ENCODE measurements at regions not wholly inside any gene's neighbourhood (a gene's known extent, or its start where the extent isn't known, plus 50 kb on each side); places are given as distances from the start of the nearest gene placed in this dataset.

DNA sequence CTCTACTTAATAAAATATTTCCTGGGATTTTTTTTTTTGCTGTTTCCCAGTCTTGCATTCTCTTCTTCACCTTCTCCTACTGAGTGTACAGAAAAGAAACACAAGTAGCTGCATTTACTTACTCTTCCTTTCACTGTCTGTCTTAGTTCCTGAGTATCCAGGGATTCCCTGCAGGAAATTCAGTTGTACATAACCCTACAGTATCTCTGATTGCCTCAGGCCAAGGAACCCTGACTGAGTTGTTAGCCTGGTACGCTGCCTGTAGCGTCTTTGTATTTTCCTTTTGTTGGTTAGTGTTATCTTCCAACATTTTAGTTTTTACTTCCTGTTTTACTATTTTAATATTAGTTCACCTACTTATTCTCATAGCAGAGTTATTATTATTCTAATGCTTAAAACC, 142.5 kb upstream of the ROBO1 start:
- H3K27me3 ChIP-seq = no peaks in the 10 kb centered on the region
- TF ChIP-seq, protein P1, sequence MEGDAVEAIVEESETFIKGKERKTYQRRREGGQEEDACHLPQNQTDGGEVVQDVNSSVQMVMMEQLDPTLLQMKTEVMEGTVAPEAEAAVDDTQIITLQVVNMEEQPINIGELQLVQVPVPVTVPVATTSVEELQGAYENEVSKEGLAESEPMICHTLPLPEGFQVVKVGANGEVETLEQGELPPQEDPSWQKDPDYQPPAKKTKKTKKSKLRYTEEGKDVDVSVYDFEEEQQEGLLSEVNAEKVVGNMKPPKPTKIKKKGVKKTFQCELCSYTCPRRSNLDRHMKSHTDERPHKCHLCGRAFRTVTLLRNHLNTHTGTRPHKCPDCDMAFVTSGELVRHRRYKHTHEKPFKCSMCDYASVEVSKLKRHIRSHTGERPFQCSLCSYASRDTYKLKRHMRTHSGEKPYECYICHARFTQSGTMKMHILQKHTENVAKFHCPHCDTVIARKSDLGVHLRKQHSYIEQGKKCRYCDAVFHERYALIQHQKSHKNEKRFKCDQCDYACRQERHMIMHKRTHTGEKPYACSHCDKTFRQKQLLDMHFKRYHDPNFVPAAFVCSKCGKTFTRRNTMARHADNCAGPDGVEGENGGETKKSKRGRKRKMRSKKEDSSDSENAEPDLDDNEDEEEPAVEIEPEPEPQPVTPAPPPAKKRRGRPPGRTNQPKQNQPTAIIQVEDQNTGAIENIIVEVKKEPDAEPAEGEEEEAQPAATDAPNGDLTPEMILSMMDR (IDR thresholded peaks at IDR 0.05; ENCODE audit: low read depth, low read length) = no peak
- no peak overlapping the region for H3K4me3 ChIP-seq (ENCODE audit: low read depth, low read length)
- H3K4me1 ChIP-seq = no peaks in the 10 kb centered on the region
- no peaks in the 10 kb centered on the region for H3K9me3 ChIP-seq
- H3K36me3 ChIP-seq = no peaks in the 10 kb centered on the region
- no peak for DNase-seq

DNA sequence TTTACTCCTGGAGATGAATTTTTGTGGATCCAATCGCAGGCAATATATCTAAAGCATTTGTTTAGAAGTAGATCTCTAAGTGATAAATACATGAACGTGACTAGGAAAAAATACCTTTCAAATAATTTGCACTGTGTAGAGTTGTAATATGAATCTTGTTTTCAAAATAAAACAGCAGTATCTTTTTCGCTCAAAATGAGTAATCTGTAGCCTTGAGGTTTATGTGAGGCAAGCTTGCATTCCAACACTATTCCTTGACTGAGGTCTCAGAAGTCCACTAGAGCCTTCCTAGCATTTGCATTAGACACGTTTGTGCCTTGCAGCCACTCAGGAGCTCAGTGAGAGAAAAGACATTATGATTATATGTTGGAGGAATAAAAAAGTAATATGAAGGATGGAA, 138.3 kb upstream of the ROBO1 start:
- Histone ChIP-seq H3K27me3 (no peaks in the 10 kb centered on the region), H3K9me3 (no peaks in the 10 kb centered on the region), H3K4me3 (ENCODE audit: low read depth, low read length) (no peak overlapping the region), H3K4me1 (peaks cover 3% of the 10 kb centered on the region; the same call in 1 of the 2 replicates), H3K36me3 (no peaks in the 10 kb centered on the region)
- DNase-seq = no peak
- TF ChIP-seq, protein P1 (IDR thresholded peaks at IDR 0.05; ENCODE audit: low read depth, low read length) = no peak

DNA sequence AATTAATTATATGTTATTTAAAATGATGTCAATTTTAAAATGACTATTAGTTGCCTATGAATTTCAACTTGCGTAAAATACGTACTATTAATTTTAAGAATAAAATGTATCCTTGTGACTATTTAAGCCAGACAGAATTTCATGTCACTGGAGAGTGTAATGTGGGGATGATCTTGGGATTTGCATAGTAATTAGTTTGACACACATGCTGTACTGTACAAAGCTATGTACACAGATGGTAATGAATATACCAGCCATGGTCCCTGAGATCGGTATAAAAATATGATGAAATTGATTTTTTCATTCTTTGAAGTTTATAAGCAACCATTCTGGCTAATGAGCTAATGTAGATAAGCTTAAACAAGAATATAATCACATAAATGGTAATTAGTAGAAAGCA, 134.4 kb upstream of the ROBO1 start:
- H3K36me3 ChIP-seq = no peaks in the 10 kb centered on the region
- no peaks in the 10 kb centered on the region for H3K9me3 ChIP-seq
- peaks cover 3% of the 10 kb centered on the region; the same call in 1 of the 2 replicates for H3K4me1 ChIP-seq
- H3K27me3 ChIP-seq = no peaks in the 10 kb centered on the region
- H3K4me3 ChIP-seq (ENCODE audit: low read depth, low read length) = no peak overlapping the region
- TF ChIP-seq, protein P1 (IDR thresholded peaks at IDR 0.05; ENCODE audit: low read depth, low read length) = no peak
- DNase-seq = no peak

DNA sequence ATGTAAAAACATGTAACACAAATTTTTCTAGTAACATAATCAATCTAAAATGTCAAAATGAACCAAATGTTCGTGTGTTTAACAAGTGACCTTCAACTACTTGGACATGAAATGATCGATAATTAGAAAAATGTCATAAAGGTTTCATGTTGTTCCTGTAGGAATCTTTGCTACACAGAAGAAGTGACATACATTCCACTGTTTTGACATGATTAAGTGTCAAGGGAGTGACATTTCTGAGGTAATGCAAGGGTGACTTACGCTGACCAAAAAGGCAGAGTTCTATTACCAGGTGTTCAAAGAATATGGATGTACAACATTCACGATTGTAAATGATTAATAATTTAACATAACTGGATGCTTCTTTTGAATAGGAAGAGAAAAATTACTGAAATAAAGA, 131.1 kb upstream of the ROBO1 start:
- DNase-seq = no peak
- TF ChIP-seq, protein P1 (IDR thresholded peaks at IDR 0.05; ENCODE audit: low read depth, low read length) = no peak
- peaks cover 2% of the 10 kb centered on the region; the same call in 1 of the 2 replicates for H3K4me1 ChIP-seq

DNA sequence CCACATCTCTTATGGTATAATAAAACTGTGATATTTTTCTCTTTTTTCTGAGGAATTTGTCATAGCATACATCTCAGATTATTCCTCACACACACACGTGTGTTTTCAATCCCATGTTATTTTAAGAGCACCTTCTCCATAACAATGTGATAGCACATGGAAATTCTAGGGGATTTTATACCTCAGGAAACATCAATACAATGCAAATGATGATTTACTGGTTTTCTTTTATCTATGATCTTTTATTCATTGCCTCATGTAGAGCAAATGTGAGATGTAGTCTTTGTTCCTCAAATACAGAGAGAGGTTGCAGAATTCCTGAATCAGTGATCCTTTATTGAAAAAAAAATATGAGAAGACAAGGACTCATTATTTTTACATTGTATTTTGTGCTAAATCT, 128.3 kb upstream of the ROBO1 start:
- TF ChIP-seq, protein P1 (IDR thresholded peaks at IDR 0.05; ENCODE audit: low read depth, low read length) = no peak
- no peaks in the 10 kb centered on the region for H3K4me1 ChIP-seq
- no peaks in the 10 kb centered on the region for H3K9me3 ChIP-seq
- DNase-seq = no peak
- H3K4me3 ChIP-seq (ENCODE audit: low read depth, low read length) = no peak overlapping the region
- H3K27me3 ChIP-seq = no peaks in the 10 kb centered on the region
- no peaks in the 10 kb centered on the region for H3K36me3 ChIP-seq

More for the DNA sequence above, 131.1 kb upstream of the ROBO1 start:
- no peaks in the 10 kb centered on the region for H3K9me3 ChIP-seq
- H3K4me3 ChIP-seq (ENCODE audit: low read depth, low read length) = no peak overlapping the region
- no peaks in the 10 kb centered on the region for H3K27me3 ChIP-seq
- no peaks in the 10 kb centered on the region for H3K36me3 ChIP-seq

DNA sequence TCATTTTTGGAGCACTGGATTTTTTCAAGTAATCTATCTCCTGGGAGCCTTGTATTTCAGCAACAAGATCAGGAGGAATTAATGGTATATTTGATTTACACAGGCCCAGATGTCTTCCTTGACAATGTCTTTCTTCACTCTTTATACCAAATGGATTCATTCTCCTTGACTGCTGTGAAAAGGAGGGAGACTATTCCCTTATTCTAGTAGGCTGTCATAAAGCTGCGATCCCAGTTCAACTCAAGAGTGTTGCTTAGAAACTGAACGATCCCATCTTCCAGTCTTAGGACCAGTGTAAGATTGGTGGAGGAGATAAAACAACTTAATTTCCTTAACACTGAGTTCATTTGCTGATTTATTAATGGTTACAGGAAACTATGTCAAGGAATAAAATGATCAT, 119.4 kb upstream of the ROBO1 start:
- Histone ChIP-seq H3K4me1 (peaks cover 13% of the 10 kb centered on the region), H3K27me3 (no peaks in the 10 kb centered on the region), H3K36me3 (no peaks in the 10 kb centered on the region), H3K9me3 (no peaks in the 10 kb centered on the region), H3K4me3 (ENCODE audit: low read depth, low read length) (no peak overlapping the region)
- TF ChIP-seq, protein P1 (IDR thresholded peaks at IDR 0.05; ENCODE audit: low read depth, low read length) = no peak
- no peak for DNase-seq

All from BE2C (cell line).